ENCODE measurements at regions not wholly inside any gene's neighbourhood (a gene's known extent, or its start where the extent isn't known, plus 50 kb on each side); places are given as distances from the start of the nearest gene placed in this dataset.
"Not testable (repeated sequence)": the region's sequence is repeated elsewhere in the genome, so short reads cannot be mapped to it uniquely, and the experiment has no call there.

GRCh38 chr11:130566360-130566759 lies 117.9 kb downstream of the ADAMTS15 start:
- TF ChIP-seq CTCF (optimal IDR thresholded peaks at IDR 0.05 in 1 of 3, IDR thresholded peaks at IDR 0.05 in 1 of 3, conservative IDR thresholded peaks at IDR 0.05 in 1 of 3; ENCODE audit: extremely low read depth in 1 of 3, insufficient read depth in 2 of 3, low read length in 3 of 3); EZH2 (IDR thresholded peaks at IDR 0.05; ENCODE audit: low read length): not testable (repeated sequence)
